Heart left ventricle (tissue), 13 donors: ENCODE measurements at regions not wholly inside any gene's neighbourhood (a gene's known extent, or its start where the extent isn't known, plus 50 kb on each side); places are given as distances from the start of the nearest gene placed in this dataset.

Source experiments
- POLR2A ChIP-seq, 2 donors: fragments of 450-650 bp; IDR thresholded peaks; one replicate each; pipeline ENCODE4 v1.6.1; 2017; ENCODE audit warnings: antibody characterized with exemption in 2 of 2, mild to moderate bottlenecking in 2 of 2, moderate library complexity in 2 of 2
- TF ChIP-seq, protein P1 (sequence below), 12 donors: fragments of 200-600 bp; sonication (generic) in 4 of 12; IDR thresholded peaks; one replicate each; pipeline versions ENCODE4 v1.5.0 to v1.8.0; 2018 to 2022; ENCODE audit warnings: antibody characterized with exemption in 12 of 12, mild to moderate bottlenecking in 5 of 12
- donor health status: ischemic (EF 13 %, LVEDD 7.1; RV severe dilation, severe dysfunction).
- donor health status: DM: no; HTN: yes; CAD: no.
- donor health status: DM: no; HTN: no; CAD: no.
- donor health status: ischemic (EF 25% LVEDD 6.9; RV normal size, moderate dysfunction).
- donor health status: ischemic (EF 25% LVEDD 5.7; RV mildly dilated, moderate dysfunction).
- donor health status: ischemic (EF 35%, LVEDD 5.7; RV mildly dilated, moderate dysfunction).
- donor health status: nonischemic (EF 11% LVEDD 7.7; RV severe dilation, severe dysfunction).
- donor health status: DM: yes; HTN: yes; CAD: no.
- donor health status: PGD.
- donor health status: ischemic (EF 29% LVEDD 5.4; RV normal size, mild dysfunction).
- donor health status: nonischemic (EF 23%, LVEDD 6.1; RV moderate dilation, normal function).

GRCh38 chr11:30788849-30789248, 202.7 kb upstream of the MPPED2 start:
- TF ChIP-seq, protein P1, sequence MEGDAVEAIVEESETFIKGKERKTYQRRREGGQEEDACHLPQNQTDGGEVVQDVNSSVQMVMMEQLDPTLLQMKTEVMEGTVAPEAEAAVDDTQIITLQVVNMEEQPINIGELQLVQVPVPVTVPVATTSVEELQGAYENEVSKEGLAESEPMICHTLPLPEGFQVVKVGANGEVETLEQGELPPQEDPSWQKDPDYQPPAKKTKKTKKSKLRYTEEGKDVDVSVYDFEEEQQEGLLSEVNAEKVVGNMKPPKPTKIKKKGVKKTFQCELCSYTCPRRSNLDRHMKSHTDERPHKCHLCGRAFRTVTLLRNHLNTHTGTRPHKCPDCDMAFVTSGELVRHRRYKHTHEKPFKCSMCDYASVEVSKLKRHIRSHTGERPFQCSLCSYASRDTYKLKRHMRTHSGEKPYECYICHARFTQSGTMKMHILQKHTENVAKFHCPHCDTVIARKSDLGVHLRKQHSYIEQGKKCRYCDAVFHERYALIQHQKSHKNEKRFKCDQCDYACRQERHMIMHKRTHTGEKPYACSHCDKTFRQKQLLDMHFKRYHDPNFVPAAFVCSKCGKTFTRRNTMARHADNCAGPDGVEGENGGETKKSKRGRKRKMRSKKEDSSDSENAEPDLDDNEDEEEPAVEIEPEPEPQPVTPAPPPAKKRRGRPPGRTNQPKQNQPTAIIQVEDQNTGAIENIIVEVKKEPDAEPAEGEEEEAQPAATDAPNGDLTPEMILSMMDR (IDR thresholded peaks at IDR 0.05), result no peak
- TF ChIP-seq POLR2A (IDR thresholded peaks at IDR 0.05), result no peak
